ENCODE measurements at regions not wholly inside any gene's neighbourhood (a gene's known extent, or its start where the extent isn't known, plus 50 kb on each side); places are given as distances from the start of the nearest gene placed in this dataset.

DNA sequence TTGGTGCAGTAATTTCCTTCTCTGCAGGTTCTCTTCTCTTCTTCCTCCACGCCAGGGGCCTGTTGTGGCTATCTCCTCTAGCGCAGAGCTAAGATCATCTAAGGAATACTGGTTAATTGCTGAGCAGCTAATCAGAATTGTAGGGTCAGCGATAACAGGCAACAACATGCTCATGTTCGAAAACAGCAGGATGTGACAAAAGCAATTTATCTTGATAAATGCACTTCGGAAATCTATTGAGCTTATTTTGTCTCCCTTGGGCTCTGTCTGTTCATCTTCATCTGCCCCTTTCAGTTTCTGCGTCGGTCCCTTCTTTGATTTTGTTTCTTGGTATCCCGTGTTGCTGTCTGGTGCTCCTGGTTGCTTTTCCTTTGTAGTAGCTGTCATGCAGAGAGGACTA lies 67.3 kb upstream of the MAP3K7 start:
- Mint-ChIP-seq H3K4me3 (no peak overlapping the region), H3K4me1 (ENCODE audit: low read depth in 2 of 2) (no peaks in the 10 kb centered on the region), H3K9me3 (no peaks in the 10 kb centered on the region), H3K36me3 (ENCODE audit: insufficient read depth) (no peaks in the 10 kb centered on the region), H3K27me3 (peaks cover 49 to 53% of the 10 kb centered on the region in 2 donors), H3K27ac (peak overlapping the region in 1 of 2 donors; percentile 19)
- ATAC-seq (replicated peaks): no peak
- DNase-seq: no peak

- Mint-ChIP-seq H3K27ac (no peak overlapping the region), H3K27me3 (peaks cover 45 to 50% of the 10 kb centered on the region in 2 donors)
Observed at GRCh38 chr6:90653750-90654149, 66.9 kb upstream of the MAP3K7 start.

GRCh38 chr6:90650041-90650940 lies 63.4 kb upstream of the MAP3K7 start:
- DNase-seq (no peak), ATAC-seq (replicated peaks) (no peak)
- H3K4me1 Mint-ChIP-seq (ENCODE audit: low read depth in 2 of 2): no peaks in the 10 kb centered on the region
- no peaks in the 10 kb centered on the region for H3K36me3 Mint-ChIP-seq (ENCODE audit: insufficient read depth)
- peaks cover 33 to 42% of the 10 kb centered on the region in 2 donors for H3K27me3 Mint-ChIP-seq
- no peak overlapping the region for H3K4me3 Mint-ChIP-seq
- no peak overlapping the region for H3K27ac Mint-ChIP-seq
- no peaks in the 10 kb centered on the region for H3K9me3 Mint-ChIP-seq

More at GRCh38 chr6:90653750-90654149, 66.9 kb upstream of the MAP3K7 start:
- ATAC-seq (replicated peaks) (no peak), DNase-seq (no peak)
- H3K4me3 Mint-ChIP-seq: no peak overlapping the region
- H3K9me3 Mint-ChIP-seq: no peaks in the 10 kb centered on the region
- no peaks in the 10 kb centered on the region for H3K4me1 Mint-ChIP-seq (ENCODE audit: low read depth in 2 of 2)
- H3K36me3 Mint-ChIP-seq (ENCODE audit: insufficient read depth): no peaks in the 10 kb centered on the region

DNA sequence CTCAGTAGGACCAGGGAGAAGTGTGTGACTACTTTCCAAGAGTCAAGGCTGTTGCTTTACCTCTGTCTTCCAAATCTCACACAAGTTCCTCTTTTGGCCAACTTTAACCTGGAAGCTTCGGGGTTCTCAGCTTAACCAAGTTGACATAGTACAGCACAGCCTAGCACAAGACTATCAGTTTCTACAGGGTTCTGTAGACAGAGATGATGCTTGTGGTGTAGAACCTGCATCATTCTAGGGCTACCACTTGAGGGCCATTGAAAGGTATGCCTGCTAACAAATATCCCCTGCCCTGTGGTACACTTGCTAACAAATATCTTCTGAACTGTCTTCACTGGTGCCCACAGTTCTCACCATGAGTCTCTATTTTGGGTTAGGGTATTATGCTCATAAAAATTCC lies 62.0 kb upstream of the MAP3K7 start:
- H3K27ac Mint-ChIP-seq: no peak overlapping the region

DNA sequence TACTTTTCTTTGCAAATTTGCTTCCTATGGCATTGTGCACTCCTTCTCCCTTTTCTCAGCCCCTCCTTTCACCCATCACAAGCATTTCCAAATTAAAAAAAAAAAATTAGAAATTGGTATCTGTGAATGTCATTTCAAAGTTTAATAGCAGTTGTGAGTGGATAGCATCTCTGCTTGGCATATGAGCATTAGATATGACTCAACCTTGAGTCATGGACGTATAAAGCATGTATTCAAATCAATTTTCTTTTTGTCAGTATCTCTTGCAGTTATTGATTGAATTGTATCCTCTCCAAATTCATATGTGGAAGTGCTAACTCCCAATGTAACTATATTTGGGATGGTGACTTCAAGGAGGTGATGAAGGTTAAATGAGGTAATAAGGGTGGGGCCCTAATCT lies 60.1 kb upstream of the MAP3K7 start:
- Mint-ChIP-seq H3K4me1 (ENCODE audit: low read depth in 2 of 2) (no peaks in the 10 kb centered on the region), H3K27ac (no peak overlapping the region), H3K36me3 (ENCODE audit: insufficient read depth) (no peaks in the 10 kb centered on the region), H3K4me3 (no peak overlapping the region), H3K9me3 (no peaks in the 10 kb centered on the region), H3K27me3 (peaks cover 21 to 34% of the 10 kb centered on the region in 2 donors)
- ATAC-seq (replicated peaks) (no peak), DNase-seq (no peak)

More for the DNA sequence above, 62.0 kb upstream of the MAP3K7 start:
- Mint-ChIP-seq H3K4me1 (ENCODE audit: low read depth in 2 of 2) (no peaks in the 10 kb centered on the region), H3K9me3 (no peaks in the 10 kb centered on the region), H3K36me3 (ENCODE audit: insufficient read depth) (no peaks in the 10 kb centered on the region), H3K4me3 (no peak overlapping the region), H3K27me3 (peaks cover 20 to 30% of the 10 kb centered on the region in 2 donors)
- ATAC-seq (replicated peaks) (no peak), DNase-seq (no peak)

DNA sequence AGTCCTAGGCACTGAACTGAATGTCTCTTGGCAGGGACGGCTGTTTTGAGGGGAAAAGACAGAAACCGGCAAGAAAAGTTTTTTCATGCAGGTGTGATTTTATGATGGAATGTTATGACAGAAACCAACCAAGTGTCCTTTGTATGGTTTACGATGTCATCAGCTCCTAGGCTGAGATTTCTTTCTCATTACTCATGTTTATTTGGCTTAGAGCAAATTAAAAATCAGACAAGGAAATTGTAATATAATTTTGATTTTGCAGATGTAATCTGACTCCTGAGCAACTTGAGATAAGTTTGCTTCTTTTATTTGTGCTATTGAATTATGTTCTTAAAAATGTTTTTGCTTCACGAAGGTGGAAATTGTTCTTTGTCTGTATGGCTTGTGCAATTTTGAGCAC lies 58.8 kb upstream of the MAP3K7 start:
- ATAC-seq (replicated peaks): no peak
- Mint-ChIP-seq H3K27me3 (peaks cover 27 to 34% of the 10 kb centered on the region in 2 donors), H3K4me3 (no peak overlapping the region), H3K27ac (no peak overlapping the region), H3K4me1 (ENCODE audit: low read depth in 2 of 2) (no peaks in the 10 kb centered on the region), H3K36me3 (ENCODE audit: insufficient read depth) (no peaks in the 10 kb centered on the region), H3K9me3 (no peaks in the 10 kb centered on the region)
- DNase-seq: no peak

DNA sequence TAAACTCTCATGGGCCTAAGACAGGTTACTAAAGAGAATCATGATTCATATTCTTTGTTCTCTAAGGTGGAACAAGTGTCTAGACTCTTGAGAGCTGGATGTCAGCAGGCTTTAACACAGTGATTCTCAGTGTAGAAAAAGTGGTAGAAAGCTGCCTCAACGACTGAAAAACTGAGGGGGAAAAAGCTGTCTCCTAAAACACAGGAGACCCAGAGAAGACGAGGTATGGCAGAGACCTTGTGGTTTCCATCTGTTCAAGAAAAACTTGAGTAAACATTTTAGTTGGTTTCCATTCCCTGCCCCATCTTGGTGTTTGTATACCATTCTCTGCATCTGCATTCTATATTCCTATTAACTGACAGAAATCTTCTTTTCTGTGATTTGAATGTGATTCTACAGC lies 57.6 kb upstream of the MAP3K7 start:
- no peak overlapping the region for H3K27ac Mint-ChIP-seq
- ATAC-seq (replicated peaks): no peak
- H3K9me3 Mint-ChIP-seq: no peaks in the 10 kb centered on the region
- H3K4me1 Mint-ChIP-seq (ENCODE audit: low read depth in 2 of 2): no peaks in the 10 kb centered on the region
- H3K27me3 Mint-ChIP-seq: peaks cover 26 to 30% of the 10 kb centered on the region in 2 donors
- DNase-seq: no peak
- no peaks in the 10 kb centered on the region for H3K36me3 Mint-ChIP-seq (ENCODE audit: insufficient read depth)
- no peak overlapping the region for H3K4me3 Mint-ChIP-seq

DNA sequence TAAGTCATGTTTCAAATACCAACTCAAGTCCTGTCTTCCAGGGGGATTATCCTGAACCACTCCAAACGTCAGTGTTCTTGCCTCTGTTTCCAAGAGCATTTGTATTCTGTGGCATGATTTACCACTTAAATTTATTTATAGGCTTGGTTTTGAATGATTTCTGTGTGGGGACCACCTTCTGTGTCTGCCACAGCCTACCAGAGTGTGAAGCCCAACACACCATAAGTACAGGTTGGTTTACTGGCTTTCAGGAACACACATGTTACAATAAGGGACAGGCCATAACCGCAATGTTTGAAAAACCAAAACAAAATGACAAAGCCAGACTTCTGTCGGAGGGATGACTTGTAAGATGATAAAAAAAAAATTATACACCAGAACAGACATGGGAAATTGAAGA lies 56.5 kb upstream of the MAP3K7 start:
- Mint-ChIP-seq H3K27ac (no peak overlapping the region), H3K9me3 (no peaks in the 10 kb centered on the region), H3K4me3 (no peak overlapping the region), H3K36me3 (ENCODE audit: insufficient read depth) (no peaks in the 10 kb centered on the region), H3K27me3 (peaks cover 30 to 41% of the 10 kb centered on the region in 2 donors), H3K4me1 (ENCODE audit: low read depth in 2 of 2) (no peaks in the 10 kb centered on the region)
- DNase-seq (no peak), ATAC-seq (replicated peaks) (no peak)

DNA sequence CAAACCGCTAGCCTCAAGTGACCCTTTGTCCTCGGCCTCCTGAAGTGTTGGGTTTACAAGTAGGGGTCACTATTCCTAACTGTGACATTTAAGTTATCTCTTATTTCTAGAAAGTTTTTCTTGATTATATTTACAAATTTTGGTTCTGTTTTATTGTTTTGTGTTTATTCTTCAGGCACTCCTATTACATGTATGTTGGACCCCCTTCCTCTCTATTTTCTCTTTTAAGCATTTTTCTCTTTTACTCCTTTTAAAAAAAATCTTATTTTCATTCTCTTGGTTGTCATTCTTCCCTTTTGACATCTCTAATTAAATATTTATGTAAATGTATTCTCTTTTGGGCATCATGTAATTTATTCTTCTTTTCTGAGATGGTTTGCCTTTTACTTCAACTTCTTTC lies 50.4 kb upstream of the MAP3K7 start:
- no peak overlapping the region for H3K27ac Mint-ChIP-seq
- H3K9me3 Mint-ChIP-seq: peaks cover 0 to 5% of the 10 kb centered on the region in 2 donors
- ATAC-seq (replicated peaks) (no peak), DNase-seq (no peak)
- H3K4me1 Mint-ChIP-seq (ENCODE audit: low read depth in 2 of 2): no peaks in the 10 kb centered on the region
- peaks cover 11 to 49% of the 10 kb centered on the region in 2 donors for H3K27me3 Mint-ChIP-seq
- H3K4me3 Mint-ChIP-seq: no peak overlapping the region
- H3K36me3 Mint-ChIP-seq (ENCODE audit: insufficient read depth): no peaks in the 10 kb centered on the region

Measured in effector memory CD8-positive, alpha-beta T cell (primary cell).